ENCODE measurements at regions not wholly inside any gene's neighbourhood (a gene's known extent, or its start where the extent isn't known, plus 50 kb on each side); places are given as distances from the start of the nearest gene placed in this dataset.
"Not testable (repeated sequence)": the region's sequence is repeated elsewhere in the genome, so short reads cannot be mapped to it uniquely, and the experiment has no call there.

DNA sequence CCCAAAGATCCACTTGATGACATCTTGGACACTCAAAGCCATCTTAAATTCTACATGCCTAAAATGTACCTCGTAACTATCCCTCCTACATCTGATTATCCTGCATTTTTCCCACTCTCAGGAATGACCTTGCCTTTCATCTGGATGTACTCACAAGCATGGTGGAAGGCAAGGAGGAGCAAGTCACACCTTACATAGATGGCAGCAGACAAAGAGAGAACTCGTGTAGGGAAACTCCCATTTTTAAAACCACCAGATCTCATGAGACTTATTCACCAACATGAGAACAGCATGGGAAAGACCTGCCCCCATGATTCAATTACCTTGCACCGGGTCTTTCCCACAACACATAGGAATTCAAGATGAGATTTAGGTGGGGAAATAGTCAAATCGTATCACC, 616.0 kb downstream of the MCTP2 start:
- no peak for DNase-seq

DNA sequence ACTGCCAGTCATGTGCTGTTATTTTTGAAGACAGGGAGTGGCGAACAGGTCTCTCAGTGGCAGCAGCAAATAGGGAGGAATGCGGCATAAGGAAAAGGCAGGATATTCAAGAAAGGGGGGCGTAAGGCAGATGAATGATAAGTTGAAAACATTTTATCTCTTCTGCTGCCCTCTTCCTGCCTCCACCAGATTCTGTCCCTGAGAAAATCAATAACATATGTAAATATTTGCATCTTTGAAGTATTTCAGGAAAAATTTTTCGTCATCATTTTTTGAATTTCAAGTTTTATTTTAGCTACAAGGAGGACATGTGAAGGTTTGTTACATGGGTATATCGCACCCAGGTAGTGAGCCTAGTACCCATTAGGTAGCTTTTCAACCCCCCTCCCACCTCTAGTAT, 616.7 kb downstream of the MCTP2 start:
- DNase-seq: no peak

DNA sequence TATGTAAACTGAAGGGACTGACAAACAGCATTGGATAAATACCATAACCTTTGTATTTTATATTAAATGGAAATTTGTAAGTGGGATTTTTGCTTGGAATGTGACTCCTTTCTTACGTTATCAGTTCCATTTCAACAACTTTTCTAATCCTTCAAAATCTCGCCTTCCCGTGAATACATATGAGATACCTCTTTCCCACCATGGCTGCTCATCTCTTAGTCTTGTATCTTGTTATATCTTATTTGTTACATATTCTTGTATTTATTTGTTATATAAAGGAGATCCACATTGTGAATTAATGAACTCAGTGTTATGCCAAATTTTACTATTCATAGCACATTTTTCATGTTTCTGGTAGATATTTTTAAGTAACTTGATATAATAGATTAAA, 623.7 kb downstream of the MCTP2 start:
- no peak for DNase-seq

DNA sequence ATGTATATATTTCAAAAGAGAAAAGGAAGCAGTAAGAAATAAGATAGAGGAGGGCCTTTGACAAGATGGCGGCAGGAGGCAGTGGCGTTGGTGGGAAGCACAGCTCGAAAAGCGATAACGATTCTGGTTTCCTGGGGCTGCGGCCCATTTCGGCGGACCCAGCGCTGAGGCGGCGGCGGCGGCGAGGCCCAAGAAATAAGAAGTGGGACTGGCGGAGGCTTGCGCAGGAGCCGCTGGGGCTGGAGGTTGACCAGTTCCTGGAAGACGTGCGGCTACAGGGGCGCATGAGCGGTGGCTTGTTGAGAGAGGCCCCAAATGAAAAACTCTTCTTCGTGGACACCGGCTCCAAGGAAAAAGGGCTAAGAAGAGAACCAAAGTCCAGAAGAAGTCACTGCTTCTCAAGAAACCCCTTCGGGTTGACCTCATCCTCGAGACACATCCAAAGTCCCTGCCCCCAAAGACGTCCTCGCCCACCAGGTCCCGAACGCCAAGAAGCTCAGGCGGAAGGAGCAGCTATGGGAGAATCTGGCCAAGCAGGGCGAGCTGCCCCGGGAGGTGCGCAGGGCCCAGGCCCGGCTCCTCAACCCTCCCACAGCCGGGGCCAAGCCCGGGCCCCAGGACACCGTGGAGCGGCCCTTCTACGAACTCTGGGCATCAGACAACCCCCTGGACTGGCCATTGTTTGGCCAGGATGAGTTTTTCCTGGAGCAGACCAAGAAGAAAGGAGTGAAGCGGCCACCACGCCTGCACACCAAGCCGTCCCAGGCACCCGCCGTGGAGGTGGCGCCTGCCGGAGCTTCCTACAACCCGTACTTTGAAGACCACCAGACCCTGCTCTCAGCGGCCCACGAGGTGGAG, 624.3 kb downstream of the MCTP2 start:
- no peak for DNase-seq

DNA sequence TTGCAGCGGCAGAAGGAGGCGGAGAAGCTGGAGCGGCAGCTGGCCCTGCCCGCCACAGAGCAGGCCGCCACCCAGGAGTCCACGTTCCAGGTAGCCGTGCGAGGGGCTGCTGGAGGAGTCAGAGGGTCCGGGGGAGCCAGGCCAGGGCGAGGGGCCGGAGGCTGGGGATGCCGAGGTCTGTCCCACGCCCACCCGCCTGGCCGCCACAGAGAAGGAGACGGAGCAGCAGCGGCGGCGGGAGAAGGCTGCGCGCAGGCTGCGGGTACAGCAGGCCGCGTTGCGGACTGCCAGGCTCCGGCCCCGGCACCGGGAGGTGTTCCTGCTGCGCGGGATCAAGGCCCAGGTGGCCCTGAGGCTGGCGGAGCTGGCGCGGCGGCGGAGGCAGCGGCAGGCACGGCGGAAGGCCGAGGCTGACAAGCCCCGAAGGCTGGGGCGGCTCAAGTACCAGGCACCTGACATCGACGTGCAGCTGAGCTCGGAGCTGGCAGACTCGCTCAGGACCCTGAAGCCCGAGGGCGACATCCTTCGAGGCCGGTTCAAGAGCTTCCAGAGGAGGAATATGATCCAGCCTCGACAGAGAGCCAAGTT, 625.0 kb downstream of the MCTP2 start:
- no peak for DNase-seq

DNA sequence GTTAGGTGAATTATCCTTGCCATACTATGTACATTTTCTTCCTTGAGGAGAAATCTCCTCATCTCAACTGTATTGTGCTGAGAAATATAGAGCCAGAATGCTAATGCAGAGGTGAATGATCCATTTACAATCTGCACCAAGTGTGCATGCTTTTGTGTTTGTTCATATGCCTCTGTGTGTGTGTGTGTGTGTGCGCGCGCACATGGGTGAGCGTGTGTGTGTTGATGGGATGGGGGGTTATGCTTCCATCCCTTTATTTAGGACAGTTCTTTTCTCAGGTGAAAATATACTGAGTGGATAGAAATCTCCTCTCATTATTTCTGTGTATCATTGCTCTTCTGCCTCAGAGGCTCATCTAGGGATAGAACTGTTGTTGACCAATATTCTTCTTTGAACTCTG, 626.1 kb downstream of the MCTP2 start:
- DNase-seq: no peak

DNA sequence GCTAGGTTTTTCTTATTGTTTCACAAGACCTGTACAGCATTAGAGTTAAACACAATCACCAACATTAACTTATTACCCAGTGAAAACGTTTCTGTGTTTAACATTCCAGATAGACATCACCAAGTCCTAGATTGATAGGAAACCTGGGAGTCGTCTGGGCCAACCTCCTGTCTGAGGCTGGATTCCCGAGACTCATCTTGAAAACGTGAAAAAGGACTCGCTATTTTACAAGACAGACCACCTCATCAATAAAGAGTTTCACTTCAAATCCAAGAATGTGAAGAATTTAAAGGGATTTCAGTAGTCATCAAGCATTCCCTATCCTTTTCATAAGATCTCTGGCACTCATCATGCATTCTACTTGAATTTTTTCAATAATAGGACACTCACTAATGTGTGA, 626.6 kb downstream of the MCTP2 start:
- DNase-seq: no peak

DNA sequence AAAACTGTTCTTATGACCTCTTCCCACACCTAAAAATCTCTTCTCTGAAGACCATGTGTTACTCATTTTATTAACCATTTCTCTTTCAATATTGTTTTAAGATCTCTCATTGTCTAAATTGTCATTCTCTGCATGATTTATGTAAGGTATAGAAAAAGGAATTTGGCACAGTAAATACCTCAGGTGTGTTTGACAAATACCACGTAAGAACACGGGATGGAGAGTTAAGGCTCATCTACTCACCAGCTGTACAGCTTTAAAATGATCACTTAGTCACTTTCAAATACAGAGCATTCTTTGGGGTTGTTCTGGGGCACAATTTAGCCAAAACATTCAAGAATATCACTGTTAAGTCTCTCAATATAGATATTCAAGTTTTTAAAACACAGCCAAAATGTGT, 627.1 kb downstream of the MCTP2 start:
- no peak for DNase-seq

DNA sequence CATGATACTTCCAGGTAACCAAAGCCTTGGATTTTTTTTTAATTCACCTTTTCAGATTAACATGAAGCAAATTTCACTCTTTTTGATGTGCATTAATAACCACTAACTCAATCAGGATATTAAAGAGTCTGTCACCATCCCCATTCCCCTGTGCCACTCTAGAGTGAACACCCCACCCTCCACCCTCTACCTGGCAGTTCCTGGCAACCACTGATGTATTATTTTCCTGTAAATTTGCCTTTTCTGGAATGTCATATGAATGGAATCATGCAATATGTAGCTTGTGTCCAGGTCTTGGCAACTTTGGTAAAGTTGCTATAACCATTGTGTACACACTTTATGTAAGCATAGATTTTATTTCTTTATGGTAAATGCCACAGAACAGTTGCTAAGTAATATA, 627.6 kb downstream of the MCTP2 start:
- no peak for DNase-seq

DNA sequence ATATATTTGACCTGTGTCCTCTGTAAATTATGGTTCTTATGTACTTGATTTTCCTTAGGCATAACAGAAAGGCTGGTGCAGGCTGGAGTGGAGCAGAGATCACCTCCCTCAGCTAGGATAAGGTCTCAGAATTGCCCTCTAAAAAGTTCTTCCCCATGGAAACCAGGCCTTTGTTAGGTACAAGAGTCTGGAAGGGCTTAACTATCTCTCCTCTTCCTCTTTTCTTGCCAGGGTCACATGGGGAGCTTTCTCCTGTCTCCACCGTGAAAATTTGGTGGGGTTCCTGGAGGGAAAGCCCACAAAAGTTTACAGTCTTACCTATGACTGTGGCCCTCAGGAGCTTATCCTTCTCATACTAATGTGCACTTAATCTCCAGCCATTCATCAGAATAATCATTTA, 633.2 kb downstream of the MCTP2 start:
- DNase-seq: no peak

DNA sequence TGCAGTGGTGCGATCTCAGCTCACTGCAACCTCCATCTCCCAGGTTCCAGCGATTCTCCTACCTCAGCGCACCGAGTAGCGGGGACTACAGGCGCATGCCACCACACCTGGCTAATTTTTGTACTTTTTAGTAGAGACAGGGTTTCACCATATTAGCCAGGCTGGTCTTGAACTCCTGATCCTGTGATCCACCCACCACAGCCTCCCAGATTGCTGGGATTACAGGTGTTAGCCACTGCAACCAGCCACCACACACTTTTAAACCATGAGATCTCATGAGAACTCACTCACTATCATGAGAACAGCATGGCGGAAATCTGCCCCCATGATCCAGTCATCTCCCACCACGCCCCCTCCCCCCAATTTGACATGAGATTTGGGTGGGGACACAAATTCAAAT, 636.9 kb downstream of the MCTP2 start:
- not testable (repeated sequence) for DNase-seq

DNA sequence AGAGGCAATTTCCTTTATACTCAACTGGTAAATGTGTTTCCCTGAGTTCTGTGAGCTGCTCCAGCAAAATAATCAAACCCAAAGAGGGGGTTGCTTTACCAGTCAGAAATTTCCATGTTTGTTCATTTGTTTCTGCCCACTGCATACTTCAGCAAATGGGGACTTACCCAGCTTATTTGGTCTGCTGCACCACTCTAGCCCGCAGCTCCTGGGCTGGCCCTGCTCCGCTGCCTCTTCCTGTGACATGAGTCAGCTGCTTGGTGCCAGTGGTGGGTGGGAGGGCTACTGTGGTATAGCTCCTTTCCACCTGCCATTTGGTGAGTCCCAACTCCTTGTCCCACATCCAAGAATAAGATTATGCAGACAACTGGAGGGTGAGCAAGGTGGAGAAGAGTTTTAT, 644.2 kb downstream of the MCTP2 start:
- no peak for DNase-seq

DNA sequence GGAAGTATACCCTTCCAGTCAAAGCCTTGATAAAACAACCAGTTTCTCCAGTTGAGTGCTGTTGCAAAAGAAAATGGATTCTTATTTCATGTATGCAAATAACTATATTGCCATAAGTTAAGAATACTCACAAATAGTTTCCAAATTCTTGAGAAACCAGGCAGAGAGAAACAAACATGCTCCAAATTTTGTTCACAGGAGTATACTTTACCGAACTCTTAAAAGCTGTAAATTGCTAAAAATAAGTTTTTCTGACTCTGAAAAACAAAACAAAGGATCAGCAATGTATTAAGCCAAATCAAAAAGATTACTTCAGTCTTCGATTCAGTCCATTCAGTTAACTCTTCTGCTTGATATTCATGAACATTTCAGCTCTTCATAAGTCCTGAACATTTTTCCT, 646.5 kb downstream of the MCTP2 start:
- no peak for DNase-seq

DNA sequence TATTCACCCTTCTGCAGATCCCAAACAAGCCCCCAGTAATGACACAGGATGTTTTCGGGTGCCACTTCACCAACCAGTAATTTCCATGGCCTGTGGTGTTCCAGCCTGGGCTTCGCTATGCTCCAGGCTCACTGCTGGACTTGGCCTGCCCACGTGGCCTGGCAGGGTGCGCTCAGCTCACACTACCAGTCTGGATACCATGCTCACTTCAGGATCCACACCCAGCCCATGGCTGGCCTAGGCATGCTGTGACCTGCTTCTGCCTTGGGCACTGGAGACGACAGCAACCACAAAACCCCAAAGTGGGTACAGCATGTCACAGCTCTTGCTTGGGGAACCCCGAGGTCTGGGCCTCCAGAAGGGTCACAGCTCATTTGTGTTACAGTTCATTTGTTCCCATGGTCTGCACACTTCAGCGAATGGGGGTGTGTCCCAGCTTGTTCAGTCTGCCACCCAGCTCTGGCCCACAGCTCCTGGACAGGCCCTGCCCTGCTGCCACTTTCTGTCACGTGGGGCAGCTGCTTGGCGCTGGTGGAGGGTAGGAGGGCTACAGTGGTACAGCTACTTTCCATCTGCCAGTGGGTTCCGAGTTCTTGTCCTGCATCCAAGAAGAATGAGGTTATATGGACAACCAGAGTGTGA, 650.8 kb downstream of the MCTP2 start:
- DNase-seq: no peak

DNA sequence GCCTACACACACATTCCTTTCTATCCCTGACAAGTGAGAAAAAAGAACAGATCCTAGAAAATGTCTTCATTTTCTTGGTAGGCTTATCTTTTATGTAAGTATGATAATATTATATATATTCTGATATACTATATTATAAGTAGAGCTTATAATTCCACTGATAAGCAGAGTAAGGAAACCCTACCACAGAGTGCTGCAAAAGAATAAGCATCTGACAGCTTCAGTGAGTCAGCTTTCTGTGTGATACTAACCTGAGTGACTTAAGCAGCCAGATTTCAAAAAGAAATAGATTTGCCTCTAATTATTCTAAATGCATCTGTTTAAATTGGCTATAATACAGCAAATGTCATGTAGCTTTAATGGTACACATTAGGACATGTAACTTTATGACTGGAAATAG, 656.0 kb downstream of the MCTP2 start:
- no peak for DNase-seq

DNA sequence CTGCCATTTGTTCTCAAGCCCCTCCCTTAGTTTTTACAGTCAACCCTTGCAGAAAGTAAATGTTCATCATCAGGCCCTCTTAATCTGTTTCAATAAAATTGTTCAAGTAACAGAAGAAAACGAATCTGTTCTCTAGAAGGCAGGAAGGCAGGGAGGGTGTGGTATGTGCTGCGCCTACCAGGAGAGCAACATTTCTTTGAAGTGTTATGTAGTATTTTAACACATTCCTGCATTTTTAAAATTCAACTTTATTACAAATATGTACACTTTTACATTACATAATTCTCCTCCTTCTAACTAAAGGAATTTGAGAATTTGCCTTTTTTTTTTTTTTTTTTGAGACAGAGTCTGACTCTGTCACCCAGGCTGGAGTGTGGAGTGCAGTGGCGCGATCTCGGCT, 657.8 kb downstream of the MCTP2 start:
- DNase-seq: no peak

DNA sequence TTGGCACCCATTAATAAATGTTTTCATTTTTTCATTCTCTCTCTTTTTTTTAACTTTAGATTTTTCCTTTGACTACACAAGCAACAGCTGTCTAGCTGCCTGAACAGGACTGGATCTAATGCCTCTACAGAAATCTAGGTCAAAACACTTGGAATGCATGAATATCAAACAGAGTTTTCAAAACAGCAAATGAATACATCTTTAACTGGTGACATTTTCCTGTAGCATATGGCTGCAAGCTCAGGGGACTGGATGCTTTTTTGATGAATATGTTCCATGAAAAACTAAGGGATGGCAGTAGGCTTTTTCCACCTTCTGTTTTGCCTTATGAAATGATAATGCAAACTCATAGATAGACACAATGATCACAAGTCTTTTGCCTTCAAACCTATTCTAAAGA, 661.7 kb downstream of the MCTP2 start:
- DNase-seq: no peak

DNA sequence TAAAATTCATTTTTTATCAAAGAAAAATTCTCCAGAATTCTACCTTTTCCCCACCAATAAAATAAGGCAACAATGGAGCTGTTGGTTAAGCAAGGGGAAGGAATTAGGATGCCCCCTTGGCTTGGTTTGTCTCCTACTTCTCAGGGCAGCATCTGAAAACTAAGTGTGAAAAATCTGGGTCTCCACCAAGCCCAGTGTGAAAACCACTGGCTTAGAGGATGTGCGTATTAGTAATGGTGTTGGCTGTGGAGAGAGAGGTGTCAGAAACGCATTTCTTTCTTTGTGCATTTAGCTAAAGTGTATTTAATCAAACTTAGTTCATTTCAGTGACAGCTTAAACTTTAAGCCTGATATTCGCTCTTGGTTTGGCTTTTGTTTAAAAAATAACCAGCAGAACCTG, 662.7 kb downstream of the MCTP2 start:
- DNase-seq: no peak

DNA sequence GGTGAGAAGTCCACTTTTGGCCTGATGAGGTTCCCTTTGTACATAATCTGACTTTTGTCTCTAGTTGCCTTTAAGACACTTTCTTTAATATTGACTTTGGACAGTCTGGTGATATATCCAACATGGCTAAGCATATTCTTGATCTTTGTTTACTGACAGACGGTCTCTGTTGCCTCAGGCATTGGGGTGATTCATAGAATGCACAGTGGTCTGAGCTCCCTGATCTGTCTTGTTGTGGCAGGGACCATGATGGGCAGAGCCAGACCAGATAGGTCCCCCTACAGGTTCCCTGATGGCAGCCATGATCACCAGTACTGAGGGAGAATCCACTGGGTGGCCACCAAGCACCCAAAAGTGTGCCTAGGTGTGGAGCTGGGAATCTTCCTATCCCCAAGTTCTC, 678.1 kb downstream of the MCTP2 start:
- DNase-seq: no peak

DNA sequence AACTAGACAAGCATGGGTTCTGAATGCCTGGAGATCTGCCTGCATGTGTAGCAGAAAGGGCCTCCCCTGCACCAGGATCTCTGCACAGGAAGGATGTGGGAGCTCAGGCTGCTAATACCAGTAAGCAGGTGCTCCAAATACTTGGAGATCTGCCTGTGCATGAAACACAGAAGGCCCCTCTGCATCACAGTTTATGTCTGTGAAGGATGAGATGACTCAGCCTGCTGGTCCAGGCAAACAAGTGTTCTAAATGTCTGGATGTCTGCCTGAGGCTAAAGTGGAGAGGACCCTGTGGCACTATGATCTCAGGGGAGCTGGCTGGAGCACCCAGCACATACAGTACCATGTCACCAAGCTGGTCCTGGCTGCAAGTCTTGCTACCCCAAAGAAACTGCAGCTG, 678.8 kb downstream of the MCTP2 start:
- DNase-seq: no peak

DNA sequence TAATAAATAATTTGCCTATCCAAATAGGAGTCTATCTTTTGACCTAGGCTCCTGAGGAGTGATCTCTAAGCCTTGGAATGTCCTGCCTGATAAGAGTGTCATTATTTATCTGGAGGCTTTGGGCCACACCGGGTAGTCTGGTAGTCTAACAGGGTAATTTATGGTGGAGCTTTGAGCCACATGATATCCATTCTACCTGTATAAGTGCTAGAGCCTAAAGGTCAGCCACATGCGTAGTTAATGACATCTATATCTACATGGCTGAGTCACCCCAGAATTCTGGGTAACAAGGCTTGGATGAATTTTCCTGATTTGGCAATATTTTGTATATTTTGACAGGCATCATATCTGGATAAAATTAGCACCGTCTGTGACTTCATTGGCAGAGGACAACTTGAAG, 681.4 kb downstream of the MCTP2 start:
- no peak for DNase-seq

DNA sequence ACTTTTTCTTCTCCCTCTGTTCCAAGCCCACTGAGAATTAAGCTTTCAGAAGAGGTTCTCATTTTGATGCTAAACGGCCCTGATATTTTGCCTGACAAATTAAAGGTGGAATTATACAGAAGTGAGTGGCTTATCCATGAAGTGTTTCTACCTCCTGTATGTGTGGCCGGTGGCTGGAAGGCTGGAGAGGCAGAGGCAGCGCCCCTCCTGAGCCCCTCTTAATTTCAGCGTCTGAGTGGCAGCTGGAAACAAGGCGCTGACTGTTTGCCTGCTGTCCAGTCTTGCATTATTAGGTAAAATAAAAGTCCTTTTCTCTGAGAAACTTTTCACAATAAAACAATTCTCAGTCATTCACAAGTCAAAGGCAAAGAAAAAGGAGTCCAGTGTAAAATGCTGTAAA, 685.7 kb downstream of the MCTP2 start:
- DNase-seq: no peak

DNA sequence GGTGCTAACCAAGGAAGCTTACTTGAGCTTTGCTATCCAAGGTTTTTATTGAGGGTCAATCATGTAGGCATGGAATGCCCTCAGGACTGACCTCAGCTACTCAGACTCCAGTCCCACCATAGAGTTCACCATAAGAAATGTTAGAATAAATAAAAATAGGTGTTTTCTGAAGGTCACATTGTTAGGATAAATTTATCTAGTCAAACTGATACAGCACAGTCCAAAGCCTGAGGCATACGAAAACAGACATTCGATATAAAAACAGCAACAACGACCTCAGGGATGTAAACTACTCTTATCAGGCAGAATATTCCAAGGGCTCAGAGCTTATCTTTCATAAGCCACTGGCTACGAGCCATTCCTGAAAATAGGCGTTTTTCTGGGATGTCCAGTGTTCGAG, 690.6 kb downstream of the MCTP2 start:
- no peak for DNase-seq

DNA sequence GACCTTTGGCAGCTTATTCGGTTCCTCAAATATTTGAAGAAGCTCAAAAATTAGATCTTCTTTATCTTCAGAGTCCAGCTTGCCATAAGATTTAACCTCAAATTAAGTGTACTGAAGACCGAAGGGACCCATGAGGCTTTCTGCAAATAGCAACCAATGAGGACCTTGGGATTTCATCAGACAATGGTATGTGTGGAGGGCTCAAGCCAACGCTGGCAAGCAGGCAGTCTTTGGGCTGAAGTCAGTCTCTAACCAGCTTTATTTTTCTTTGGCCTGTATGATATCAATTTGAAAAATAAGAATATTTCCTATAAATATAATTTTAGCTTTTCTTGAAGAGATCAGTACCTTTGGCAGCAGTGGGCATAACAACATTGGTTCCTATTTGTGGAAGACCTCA, 692.7 kb downstream of the MCTP2 start:
- no peak for DNase-seq
